ENCODE measurements at regions not wholly inside any gene's neighbourhood (a gene's known extent, or its start where the extent isn't known, plus 50 kb on each side); places are given as distances from the start of the nearest gene placed in this dataset.
A peak's percentile ranks its signal among the peaks of the same experiment; 100 is the strongest.

DNA sequence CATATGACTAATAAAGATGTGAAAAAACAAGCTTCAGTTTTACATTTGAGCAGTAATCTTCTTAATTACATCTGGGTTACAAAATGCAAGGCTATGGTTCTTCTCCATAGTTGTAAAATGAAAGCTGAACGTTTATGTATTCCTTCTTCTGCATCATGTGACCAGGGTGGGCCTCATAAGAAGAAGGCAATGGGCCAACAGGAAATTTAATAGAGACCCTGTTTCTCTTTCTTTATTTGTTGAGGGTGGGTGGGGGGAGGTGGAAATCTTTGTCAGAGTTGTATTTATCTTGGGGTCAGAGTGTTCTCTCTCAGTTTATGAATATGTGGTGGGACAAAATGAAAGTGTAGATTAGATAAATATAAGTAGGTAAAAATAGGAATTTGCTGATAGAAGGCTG, 418.8 kb downstream of the TLE4 start:
- TF ChIP-seq TAF1 (IDR thresholded peaks at IDR 0.05; ENCODE audit: borderline replicate concordance, insufficient read depth, low read length) (no peak), SIN3A (IDR thresholded peaks at IDR 0.05; ENCODE audit: borderline replicate concordance, insufficient read depth, low read length) (no peak), POLR2AphosphoS5 (IDR thresholded peaks at IDR 0.05; ENCODE audit: low read depth, low read length) (no peak)

GRCh38 chr9:79989079-79989478, 417.3 kb downstream of the TLE4 start:
- no peak for TF ChIP-seq SIN3A (IDR thresholded peaks at IDR 0.05; ENCODE audit: borderline replicate concordance, insufficient read depth, low read length)
- TF ChIP-seq, protein P1, sequence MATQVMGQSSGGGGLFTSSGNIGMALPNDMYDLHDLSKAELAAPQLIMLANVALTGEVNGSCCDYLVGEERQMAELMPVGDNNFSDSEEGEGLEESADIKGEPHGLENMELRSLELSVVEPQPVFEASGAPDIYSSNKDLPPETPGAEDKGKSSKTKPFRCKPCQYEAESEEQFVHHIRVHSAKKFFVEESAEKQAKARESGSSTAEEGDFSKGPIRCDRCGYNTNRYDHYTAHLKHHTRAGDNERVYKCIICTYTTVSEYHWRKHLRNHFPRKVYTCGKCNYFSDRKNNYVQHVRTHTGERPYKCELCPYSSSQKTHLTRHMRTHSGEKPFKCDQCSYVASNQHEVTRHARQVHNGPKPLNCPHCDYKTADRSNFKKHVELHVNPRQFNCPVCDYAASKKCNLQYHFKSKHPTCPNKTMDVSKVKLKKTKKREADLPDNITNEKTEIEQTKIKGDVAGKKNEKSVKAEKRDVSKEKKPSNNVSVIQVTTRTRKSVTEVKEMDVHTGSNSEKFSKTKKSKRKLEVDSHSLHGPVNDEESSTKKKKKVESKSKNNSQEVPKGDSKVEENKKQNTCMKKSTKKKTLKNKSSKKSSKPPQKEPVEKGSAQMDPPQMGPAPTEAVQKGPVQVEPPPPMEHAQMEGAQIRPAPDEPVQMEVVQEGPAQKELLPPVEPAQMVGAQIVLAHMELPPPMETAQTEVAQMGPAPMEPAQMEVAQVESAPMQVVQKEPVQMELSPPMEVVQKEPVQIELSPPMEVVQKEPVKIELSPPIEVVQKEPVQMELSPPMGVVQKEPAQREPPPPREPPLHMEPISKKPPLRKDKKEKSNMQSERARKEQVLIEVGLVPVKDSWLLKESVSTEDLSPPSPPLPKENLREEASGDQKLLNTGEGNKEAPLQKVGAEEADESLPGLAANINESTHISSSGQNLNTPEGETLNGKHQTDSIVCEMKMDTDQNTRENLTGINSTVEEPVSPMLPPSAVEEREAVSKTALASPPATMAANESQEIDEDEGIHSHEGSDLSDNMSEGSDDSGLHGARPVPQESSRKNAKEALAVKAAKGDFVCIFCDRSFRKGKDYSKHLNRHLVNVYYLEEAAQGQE (IDR thresholded peaks at IDR 0.05; ENCODE audit: insufficient read depth in 1 of 2, low read depth in 2 of 2, low read length in 2 of 2), result peak; percentile 63 to 67; a peak in 3 of 4 replicates

- no peak for TF ChIP-seq POLR2AphosphoS5 (IDR thresholded peaks at IDR 0.05; ENCODE audit: low read depth, low read length)
- no peak for TF ChIP-seq SIN3A (IDR thresholded peaks at IDR 0.05; ENCODE audit: borderline replicate concordance, insufficient read depth, low read length)
- no peak for TF ChIP-seq TAF1 (IDR thresholded peaks at IDR 0.05; ENCODE audit: borderline replicate concordance, insufficient read depth, low read length)
Observed at GRCh38 chr9:79988126-79988525, 416.4 kb downstream of the TLE4 start.

GRCh38 chr9:79986437-79986836, 414.7 kb downstream of the TLE4 start:
- TF ChIP-seq POLR2AphosphoS5 (IDR thresholded peaks at IDR 0.05; ENCODE audit: low read depth, low read length) (no peak), FOXP2 (optimal IDR thresholded peaks at IDR 0.05; ENCODE audit: borderline replicate concordance, extremely low read depth, extremely low read length, insufficient read depth) (no peak), SIN3A (IDR thresholded peaks at IDR 0.05; ENCODE audit: borderline replicate concordance, insufficient read depth, low read length) (no peak), TAF1 (IDR thresholded peaks at IDR 0.05; ENCODE audit: borderline replicate concordance, insufficient read depth, low read length) (no peak)
- TF ChIP-seq, protein P1 (IDR thresholded peaks at IDR 0.05; ENCODE audit: insufficient read depth in 1 of 2, low read depth in 2 of 2, low read length in 2 of 2), result no peak

- TF ChIP-seq, protein P1 (IDR thresholded peaks at IDR 0.05; ENCODE audit: insufficient read depth in 1 of 2, low read depth in 2 of 2, low read length in 2 of 2), result no peak
- no peak for TF ChIP-seq SIN3A (IDR thresholded peaks at IDR 0.05; ENCODE audit: borderline replicate concordance, insufficient read depth, low read length)
- no peak for TF ChIP-seq TAF1 (IDR thresholded peaks at IDR 0.05; ENCODE audit: borderline replicate concordance, insufficient read depth, low read length)
- no peak for TF ChIP-seq POLR2AphosphoS5 (IDR thresholded peaks at IDR 0.05; ENCODE audit: low read depth, low read length)
- TF ChIP-seq FOXP2 (optimal IDR thresholded peaks at IDR 0.05; ENCODE audit: borderline replicate concordance, extremely low read depth, extremely low read length, insufficient read depth), result no peak
Observed at GRCh38 chr9:79985772-79986171, 414.0 kb downstream of the TLE4 start.

DNA sequence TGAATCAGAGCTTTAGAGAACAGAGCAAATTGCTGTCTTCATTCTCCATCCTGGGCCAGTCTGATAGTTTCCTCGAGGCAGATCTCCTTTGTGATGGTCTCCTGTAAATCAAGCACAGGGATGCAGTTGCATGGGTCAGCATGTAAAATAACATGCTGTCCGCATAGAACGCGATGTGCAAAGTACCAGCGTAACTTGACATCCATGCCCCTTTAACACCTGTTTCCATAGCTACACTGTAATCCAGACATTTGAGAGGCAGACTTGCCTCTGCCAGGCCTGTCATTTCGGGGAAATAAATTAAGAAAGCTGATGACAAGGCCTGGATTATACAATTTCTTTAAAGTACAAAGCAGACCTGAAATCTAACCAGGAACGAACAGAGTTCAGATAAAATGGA, 413.5 kb downstream of the TLE4 start:
- TF ChIP-seq TAF1 (IDR thresholded peaks at IDR 0.05; ENCODE audit: borderline replicate concordance, insufficient read depth, low read length) (no peak), SIN3A (IDR thresholded peaks at IDR 0.05; ENCODE audit: borderline replicate concordance, insufficient read depth, low read length) (no peak), POLR2AphosphoS5 (IDR thresholded peaks at IDR 0.05; ENCODE audit: low read depth, low read length) (no peak), FOXP2 (optimal IDR thresholded peaks at IDR 0.05; ENCODE audit: borderline replicate concordance, extremely low read depth, extremely low read length, insufficient read depth) (no peak)
- TF ChIP-seq, protein P1 (IDR thresholded peaks at IDR 0.05; ENCODE audit: insufficient read depth in 1 of 2, low read depth in 2 of 2, low read length in 2 of 2), result no peak
